Erythroblast (primary cell): ENCODE measurements at regions not wholly inside any gene's neighbourhood (a gene's known extent, or its start where the extent isn't known, plus 50 kb on each side); places are given as distances from the start of the nearest gene placed in this dataset.

Experiments used
- GATA1 ChIP-seq: IDR thresholded peaks from 2 replicates; pipeline ENCODE4 v1.6.1; 2011; ENCODE audit warnings: low read depth, mild to moderate bottlenecking, control low read depth, low read length, moderate library complexity
- POLR2A ChIP-seq: IDR thresholded peaks from 2 replicates; pipeline ENCODE4 v1.6.1; 2011; ENCODE audit warnings: mild to moderate bottlenecking, low read length

GRCh38 chr4:20447103-20447502, 195.4 kb downstream of the SLIT2 start:
- TF ChIP-seq POLR2A (no peak), GATA1 (no peak)
